Stimulated activated CD8-positive, alpha-beta memory T cell treated with anti-CD3 and anti-CD28 coated beads, Interleukin-15, amount 100 ng/mL, for 24 hours (primary cell): ENCODE measurements at regions not wholly inside any gene's neighbourhood (a gene's known extent, or its start where the extent isn't known, plus 50 kb on each side); places are given as distances from the start of the nearest gene placed in this dataset.

ENCODE experiments used
- DNase-seq: peaks from one replicate; pipeline ENCODE4 v3.0.0-alpha.2; 2020; ENCODE audit warnings: low read depth

DNA sequence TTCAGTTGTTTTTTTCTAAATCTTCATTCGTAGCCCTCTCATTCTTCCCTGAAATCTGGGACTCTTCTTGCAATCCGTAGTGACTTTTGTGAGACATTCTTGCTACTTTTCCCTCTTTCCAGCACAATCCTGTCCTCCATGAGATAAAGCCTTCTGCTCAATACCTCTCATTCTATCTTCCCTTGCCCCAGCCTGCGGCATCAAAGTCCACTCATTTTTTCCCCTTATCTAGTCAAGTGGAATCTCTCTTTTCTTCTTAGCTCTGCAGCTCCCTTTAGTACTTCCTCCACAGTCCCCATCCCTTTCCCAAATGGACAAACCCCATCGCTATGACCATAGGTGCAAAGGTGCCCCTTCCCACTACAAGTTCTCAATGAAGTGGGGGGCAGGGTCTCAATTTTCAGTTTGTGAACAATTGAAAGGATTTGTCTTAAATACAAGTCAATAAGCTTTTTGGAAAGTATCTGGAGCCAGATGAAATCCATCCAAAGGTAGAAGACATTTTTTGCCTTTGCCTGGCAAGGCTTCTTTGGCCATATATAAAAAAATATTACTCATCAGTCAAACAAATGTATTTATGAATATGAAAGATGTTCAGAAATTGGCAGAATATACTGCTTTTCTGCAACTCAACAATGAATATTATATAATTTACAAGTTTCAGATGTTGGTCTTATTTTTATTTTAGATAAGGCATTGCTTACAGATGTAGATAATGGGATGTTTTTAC lies 179.4 kb downstream of the SNAPC1 start:
- no peak for DNase-seq

DNA sequence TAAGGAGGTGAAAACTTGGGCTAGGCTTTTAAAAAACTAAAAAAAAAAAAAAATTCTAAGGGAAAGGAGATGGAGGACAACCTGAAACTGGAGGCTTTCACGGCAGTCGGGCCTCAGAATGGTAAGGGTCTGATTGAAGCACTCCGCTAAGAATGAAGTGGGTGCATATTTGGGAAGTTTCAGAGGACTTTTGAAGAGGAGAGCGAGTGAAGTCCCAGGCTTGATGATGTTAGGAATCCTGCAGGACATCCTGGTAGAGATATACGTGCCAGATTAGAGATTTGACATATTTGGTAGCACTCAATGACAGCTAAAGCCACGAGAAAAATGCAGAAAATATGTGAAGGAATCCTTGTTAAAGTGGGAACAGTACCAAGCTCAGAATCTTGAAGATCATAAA lies 186.2 kb downstream of the SNAPC1 start:
- DNase-seq: no peak

DNA sequence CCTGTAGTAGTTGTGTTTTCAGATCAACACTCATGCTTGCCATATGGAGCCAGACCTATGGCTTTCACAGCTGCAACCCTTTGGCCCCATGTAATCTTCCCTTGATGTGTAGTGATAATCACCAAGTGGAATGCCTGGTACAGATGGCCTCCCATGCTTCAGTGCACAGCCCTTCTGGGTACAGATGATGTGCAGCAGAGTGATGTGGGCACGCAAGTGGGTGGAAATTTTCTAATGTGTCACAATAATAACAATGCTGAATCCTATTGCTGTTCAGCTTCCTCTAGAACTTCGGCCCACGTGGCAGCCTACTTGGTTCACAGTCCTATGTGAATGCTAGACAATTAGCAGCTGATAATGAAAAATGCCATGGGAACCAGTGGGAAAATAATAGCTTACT lies 188.1 kb downstream of the SNAPC1 start:
- no peak for DNase-seq

DNA sequence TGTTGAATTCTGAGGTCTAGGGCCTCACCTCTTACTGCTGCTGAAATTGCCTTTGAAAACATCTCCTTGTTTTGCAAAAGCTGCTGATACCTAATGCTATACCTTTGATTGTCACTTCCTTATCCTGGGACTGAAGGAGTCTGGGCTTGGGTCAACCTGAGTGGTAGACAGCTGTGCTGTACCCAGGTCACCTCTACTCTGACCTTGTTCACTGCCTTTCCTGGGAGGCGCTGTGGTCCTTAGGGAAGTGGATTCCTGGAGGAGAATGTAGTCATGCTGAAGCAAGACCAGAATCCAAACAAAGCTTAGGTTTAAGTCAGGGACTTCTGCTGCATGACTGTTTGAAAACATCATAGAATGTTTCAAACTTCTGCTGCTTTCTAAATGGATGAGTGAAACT lies 191.4 kb downstream of the SNAPC1 start:
- no peak for DNase-seq

DNA sequence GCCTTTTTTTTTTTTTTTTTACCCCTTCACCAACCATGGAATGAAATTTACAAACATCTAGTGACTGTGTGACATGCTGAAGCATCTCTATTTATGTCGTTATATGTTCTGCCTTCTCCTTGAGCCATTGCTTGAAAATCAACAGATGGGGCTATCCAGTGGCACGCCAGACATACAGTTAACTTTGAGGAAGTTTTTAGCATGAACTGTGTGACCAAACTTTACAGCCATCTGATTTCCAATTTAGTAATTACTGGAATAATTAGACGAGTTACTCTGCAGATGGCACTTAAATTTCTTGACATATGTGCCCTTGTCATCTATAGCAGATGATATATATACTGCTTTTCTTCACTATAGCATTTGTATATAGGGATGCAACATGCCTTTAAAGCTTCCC lies 192.1 kb downstream of the SNAPC1 start:
- DNase-seq: no peak

DNA sequence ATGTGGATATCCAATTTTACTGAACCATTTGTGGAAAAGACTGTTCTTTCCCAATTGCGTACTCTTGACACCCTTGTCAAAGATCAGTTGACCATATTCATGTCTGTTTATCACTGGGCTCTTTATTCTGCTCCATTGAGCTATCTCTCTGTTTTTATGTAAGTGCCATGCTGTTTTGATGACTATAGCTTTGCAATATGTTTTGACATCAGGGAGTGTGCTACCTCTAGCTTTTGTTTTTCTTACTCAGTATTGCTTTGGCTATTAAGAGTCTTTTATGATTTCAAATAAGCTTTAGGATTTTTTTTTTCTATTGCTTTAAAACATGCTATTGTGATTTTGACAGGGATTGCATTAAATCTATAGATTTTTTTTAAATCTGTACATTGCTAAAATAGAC lies 194.3 kb downstream of the SNAPC1 start:
- no peak for DNase-seq

DNA sequence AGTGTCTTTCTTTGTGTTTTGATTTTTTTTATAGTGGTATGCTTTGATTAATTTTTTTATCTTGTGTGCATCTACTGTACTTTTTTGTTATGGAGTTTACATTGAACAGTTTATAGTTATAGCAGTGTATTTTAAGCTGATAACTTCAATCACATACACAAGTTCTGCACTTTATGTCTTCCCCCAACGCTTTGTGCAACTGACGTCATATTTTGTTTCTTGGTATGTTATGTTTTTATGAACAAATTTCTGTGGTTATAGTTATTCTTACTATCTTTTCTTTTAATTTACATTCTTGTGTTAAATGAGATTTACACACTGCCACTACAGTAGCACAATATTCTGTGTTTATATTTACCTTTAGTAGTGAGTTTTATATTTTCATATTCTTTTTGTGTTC lies 197.1 kb downstream of the SNAPC1 start:
- no peak for DNase-seq

DNA sequence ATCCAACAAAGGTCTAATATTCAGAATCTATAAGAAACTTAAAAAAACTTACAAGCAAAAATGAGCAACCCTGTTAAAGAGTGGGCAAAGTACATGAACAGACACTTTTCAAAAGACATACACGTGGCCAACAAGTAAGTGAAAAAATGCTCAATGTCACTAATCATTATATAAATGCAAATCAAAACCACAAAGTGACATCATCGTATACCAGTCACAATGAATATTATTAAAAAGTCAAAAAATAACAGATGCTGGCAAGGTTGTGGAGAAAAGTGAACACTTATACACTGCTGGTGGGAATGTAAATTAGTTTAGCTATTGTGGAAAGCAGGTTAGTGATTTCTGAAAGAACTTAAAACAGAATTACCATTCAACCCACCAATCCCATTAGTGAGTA lies 199.1 kb downstream of the SNAPC1 start:
- no peak for DNase-seq

DNA sequence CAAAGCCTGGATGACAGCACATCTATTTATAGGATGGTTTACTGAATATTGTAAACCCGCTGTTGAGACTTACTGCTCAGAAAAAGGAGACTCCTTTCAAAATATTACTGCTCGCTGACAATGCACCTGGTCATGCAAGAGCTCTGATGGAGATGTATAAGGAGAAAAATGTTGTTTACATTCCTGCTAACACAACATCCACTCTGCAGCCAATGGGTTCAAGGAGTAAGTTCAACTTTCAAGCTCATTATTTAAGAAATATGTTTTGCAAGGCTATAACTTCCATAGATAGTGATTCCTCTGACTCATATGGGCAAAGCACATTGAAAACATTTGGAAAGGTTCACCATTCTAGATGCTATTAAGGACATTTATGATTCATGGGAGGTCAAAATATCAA lies 201.7 kb downstream of the SNAPC1 start:
- no peak for DNase-seq

DNA sequence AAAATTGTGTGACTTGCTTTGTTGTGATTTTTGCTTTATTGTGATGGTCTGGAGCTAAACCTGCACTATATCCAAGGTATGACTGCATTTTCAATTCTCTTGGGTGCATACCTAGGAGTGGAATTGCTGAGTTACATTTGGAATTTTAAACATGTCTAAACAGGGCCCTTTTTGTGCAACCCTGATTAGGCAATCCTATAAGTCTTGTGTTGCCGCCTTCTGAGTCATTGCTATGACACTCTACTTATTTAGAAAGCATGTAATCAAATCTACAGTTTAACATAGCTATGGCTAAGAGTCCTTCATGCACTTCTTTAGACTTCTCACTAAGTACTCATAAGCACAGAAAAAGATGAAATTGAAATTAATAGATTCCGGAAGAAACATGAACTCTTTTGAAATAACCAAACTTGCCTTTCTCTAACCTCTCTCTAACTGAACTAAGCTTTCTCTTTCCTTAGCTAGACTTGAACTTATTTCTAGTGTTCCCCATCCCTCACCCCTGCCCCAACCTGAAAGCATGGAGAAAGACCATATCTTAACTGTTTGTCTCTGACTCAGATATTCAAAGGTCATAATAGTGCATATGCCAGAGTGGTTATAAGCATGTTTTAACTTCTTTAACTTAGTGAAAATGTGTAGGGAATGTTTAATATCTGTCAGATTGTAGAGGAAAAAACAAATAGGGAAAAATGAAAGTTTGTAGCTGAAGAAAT lies 203.0 kb downstream of the SNAPC1 start:
- DNase-seq: no peak

DNA sequence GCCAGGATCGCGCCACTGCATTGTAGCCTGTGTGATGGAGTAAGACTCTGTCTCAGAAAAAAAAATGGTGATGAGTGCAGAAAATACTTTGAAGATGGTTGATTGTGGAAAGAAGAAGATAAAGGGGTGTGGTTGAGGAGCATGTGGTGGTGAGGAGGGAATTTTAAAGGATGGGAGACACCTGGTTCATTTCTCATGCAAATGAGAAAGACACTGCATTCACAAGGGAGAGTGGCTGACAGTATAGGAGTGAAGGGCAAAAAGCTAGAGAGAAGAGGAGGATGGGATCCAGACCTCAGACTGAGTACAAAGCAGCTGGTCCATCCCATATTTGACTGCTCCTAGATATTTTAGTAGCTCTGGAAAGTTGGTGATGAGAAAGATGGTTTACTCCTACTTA lies 206.0 kb downstream of the SNAPC1 start:
- no peak for DNase-seq

DNA sequence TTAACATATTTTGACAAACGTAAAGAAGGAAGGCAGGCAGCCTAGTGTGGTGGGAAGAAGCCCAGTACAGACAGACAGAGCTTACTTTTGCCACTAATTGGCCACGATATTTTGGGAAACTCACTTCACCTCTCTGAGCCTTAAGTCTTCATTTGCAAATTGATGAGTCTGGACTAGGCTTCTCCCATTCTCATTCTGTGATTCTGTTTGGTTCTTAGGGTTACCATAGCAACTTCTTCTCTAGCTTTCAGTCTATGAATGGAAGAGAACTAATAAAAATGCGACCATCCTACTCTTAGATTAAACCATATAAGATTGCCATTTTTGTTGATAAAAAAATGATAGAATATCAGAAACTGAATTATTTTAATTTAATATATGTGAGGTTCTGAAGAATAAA lies 210.5 kb downstream of the SNAPC1 start:
- no peak for DNase-seq

DNA sequence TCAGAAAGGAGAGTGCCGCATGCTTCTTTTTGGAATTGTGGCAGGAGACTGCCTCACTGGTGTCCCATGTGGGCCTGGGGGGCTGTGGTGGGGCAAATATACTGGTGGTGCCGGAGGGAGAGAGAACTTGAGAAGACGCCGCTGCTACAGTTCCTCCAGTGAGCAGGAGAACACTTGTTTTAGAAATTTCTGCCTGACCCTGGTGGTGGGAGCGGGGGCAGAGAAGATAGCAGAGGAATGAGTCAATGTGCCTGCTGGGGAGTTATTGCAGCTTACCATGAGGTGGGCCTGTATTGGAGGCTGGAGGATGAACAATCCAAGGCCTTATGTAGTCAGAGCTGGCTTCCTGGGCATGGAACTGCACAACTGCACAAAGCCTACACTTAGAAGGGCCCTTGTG lies 211.8 kb downstream of the SNAPC1 start:
- no peak for DNase-seq

DNA sequence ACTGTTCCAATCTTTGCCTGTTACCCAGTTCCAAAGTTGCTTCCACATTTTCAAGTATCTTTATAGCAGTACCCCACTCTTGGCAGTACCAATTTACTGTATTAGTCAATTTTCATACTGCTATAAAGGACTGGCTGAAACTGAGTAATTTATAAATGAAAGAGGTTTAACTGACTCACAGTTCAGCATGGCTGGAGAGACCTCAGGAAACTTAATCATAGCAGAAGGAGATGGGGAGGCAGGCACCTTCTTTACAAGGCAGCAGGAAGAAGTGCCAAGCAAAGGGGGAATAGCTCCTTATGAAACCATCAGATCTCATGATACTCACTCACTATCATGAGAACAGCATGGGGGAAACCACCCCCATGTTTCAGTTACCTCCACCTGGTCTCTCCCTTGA lies 215.0 kb downstream of the SNAPC1 start:
- no peak for DNase-seq

DNA sequence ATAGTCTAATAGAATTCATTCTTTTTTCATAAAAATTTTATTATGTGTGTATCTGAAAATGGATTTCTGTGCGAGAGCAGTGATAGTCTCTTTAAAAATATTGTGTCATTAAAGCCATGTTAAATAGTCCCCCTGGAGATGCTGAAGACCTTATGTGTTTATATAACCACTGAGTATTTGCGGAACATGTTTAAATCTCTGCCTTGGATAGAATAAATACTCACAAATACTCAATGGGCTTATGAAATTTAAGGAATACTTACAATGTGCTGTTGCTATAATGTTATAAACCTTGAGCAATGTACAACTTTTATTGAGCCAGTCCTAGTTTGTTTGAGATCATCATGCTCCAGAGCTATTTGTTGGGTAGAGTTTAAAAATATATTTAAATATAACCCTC lies 226.0 kb downstream of the SNAPC1 start:
- no peak for DNase-seq

DNA sequence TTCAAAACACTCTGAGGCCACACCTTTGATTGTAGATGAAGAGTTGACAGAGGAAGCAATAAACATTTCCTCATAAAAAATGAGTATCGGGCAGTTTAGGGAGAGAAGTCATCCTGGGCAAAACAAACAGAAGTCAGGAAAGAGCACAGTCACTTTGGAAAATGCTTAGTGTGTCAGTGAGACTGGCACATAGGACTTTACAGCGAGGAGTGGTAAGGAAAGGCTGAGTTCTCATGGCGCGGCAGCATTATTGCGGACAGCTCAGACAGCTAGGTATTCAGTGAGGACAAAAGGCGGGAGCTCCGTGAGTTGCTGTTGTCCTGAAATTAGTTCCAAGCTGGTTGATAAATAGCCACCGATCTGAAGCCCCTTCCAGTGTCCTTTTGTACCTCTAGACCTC lies 229.9 kb downstream of the SNAPC1 start:
- DNase-seq: no peak

DNA sequence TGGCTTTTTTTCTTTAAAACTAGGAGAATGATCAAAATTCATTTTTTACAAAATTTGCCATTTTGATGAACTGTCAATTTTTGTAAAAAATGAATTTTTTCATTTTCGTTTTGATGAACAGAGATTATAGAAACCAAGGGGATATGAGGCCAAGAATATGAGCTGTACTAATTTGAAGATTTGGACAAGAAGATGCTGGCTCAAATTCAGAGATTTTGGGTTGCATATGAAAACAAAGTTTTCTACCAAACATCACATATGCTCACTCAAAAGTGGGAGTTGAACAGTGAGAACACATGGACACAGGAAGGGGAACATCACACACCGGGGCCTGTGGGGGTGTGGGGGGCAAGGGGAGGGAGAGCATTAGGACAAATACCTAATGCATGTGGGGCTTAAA lies 230.7 kb downstream of the SNAPC1 start:
- no peak for DNase-seq

DNA sequence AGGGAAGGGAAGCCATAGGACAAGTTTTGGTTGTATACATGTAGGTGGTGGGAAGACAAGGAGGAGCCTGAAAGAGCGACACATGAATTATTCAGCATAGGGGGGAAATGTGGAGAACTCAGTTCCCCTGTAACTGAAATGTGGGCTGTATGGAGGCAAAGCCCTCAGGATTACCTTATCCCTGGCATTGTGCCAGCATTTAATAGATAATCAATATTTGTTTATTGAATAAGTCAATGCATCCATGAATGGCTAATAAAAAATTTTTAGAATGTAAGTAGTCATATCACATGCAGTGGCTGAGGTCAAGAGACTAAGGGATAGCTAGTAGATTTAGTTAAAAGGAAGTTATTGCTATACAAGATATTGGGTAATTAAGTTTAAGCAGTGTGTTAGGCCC lies 232.4 kb downstream of the SNAPC1 start:
- no peak for DNase-seq

DNA sequence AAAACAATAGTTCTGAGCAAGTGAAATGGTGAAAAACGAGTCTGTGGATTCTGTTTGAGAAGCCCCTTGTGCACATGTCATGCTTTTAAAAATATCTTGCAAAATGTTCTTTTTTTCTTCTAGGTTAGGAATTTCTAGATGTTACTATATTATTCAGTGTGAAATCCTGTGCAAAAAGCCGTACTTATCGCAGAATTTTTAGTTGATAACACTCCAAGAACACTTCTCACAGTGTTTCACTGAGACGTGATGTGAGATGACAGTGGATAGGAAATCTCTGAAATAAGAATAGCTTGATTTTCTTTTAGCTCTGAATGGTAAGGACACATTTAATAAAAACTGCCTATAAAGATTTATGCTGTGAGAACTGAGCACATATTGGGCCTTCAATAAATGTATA lies 234.5 kb downstream of the SNAPC1 start:
- DNase-seq: no peak

DNA sequence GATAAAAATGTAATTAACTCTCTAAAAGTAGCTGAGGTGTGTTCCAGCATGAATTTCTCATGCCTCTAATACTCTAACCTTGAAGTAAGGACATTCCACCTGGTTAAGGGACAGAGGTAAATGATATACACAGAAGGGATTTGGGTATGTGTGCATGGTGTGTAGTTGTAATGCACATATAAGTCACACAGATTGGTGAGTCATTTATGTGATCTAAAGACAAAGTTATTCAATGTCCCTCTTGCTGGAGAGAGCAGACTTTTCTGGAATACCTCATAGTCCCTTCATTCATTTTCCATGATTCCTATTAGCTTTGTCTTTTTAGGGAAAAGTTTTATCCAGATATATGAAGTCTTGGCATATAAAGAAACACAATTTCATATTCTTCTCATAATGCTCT lies 234.9 kb downstream of the SNAPC1 start:
- no peak for DNase-seq

DNA sequence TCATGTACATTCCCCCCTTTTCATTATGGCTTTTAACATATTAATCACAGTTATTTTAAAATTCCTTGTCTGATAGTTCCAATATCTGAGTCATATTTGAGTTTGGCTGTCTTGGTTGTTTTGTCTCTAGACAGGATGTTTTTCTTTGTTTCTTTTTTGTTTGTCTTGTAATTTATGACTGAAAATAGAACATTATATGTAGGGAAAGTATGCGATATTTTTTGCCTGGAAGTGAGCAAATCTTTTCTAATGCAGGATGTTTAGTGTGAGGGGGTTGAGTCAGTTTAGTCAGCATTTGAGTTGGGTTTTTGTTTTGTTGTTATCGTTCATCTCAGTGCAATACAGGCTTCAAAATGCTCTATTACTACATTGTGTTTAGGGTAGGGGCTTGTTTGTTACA lies 239.7 kb downstream of the SNAPC1 start:
- no peak for DNase-seq

DNA sequence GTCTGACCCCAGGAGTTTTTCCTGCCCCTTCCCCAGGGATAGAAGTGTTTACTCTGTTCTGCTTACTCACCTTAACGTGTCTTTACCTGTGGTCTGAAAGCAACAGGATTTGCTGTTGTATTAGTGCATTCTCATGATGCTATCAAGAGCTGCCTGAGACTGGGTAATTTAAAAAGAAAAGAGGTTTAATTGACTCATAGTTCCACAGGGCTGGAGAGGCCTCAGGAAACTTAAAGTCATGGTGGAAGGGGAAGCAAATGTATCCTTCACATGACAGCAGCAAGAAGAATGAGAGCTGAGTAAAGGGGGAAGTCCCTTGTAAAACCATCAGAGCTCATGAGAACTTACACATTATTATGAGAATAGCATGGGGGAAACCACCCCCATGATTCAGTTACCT lies 240.4 kb downstream of the SNAPC1 start:
- DNase-seq: no peak

DNA sequence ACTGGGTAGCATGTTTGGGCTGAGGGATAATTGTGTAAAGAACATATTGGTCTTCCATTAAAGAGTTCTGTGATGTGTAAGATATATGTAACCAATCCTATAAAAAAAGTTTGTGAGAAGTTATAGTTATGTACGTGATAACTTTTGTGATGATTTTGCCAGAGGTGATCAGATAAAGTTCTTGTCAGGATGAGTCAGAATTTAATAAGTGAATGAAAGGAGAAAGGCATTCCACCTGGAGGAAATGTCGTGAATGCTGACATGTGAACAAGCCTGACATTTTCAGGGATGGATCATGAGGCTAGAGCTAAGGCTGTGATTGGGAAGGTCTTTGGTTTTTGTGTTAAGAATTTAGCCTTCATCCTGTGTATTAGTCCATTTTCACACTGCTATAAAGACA lies 241.5 kb downstream of the SNAPC1 start:
- no peak for DNase-seq

DNA sequence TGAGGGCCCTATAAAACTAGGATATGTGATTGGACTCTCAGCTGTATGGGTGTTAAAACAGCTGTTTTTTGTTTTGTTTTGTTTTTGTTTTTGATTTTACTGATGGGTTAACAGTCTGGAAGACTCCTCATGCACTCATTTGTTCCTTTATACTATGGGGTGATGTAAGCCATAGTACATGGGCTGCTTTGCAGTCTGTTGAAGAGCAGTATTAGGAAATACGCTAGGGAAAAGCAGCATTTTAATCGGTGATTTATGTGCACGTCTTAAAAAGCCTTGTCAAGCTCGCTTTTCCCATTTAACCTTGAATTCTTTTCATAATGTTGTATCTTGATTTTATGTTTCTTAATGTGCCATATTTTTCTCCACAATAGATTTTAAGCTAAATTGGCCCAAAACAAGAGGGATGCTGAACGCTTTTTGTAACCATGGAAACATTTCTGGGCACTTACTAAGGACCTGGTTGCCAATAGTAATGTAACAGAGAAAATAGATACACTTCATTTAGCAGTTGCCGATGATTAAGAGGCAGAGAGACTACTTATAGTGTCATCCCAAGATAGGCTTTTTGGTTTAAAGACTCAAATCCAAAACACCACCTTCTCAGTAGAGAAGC lies 244.0 kb downstream of the SNAPC1 start:
- no peak for DNase-seq
